Neural progenitor cell (in vitro differentiated cells): ENCODE measurements at regions not wholly inside any gene's neighbourhood (a gene's known extent, or its start where the extent isn't known, plus 50 kb on each side); places are given as distances from the start of the nearest gene placed in this dataset.

Experiments
- DNase-seq: peaks from one replicate; pipeline ENCODE4 v3.0.0-alpha.2; 2016; ENCODE audit warnings: low spot score
- H2AFZ ChIP-seq: fragments of 200-600 bp; sonication (generic); replicated peaks from 2 replicates; pipeline ENCODE4 v1.6.1; 2016; ENCODE audit warnings: antibody characterized with exemption
- H3F3A ChIP-seq: fragments of 200-600 bp; sonication (generic); 2 replicates; pipeline ENCODE4 v1.6.1; 2016; ENCODE audit warnings: antibody characterized with exemption, low read depth
- H3K27ac ChIP-seq: fragments of 200-600 bp; sonication (generic); 2 replicates; pipeline ENCODE4 v1.5.1; 2016; ENCODE audit warnings: mild to moderate bottlenecking
- H3K27me3 ChIP-seq: fragments of 200-600 bp; sonication (generic); 2 replicates; pipeline ENCODE4 v1.6.1; 2016; ENCODE audit warnings: mild to moderate bottlenecking, moderate library complexity
- H3K36me3 ChIP-seq: fragments of 200-600 bp; sonication (generic); 2 replicates; pipeline ENCODE4 v1.5.1; 2016
- H3K4me1 ChIP-seq: fragments of 200-600 bp; sonication (generic); 2 replicates; pipeline ENCODE4 v1.6.1; 2016; ENCODE audit warnings: mixed run types
- H3K4me2 ChIP-seq: fragments of 200-600 bp; sonication (generic); 2 replicates; pipeline ENCODE4 v1.6.1; 2016
- H3K4me3 ChIP-seq: fragments of 200-600 bp; sonication (generic); 2 replicates; pipeline ENCODE4 v1.5.1; 2016
- H3K79me2 ChIP-seq: fragments of 200-600 bp; sonication (generic); 2 replicates; pipeline ENCODE4 v1.6.1; 2016; ENCODE audit warnings: low read depth
- H3K9ac ChIP-seq: fragments of 200-600 bp; sonication (generic); 2 replicates; pipeline ENCODE4 v1.6.1; 2016
- H3K9me3 ChIP-seq: fragments of 200-600 bp; sonication (generic); 2 replicates; pipeline ENCODE4 v1.5.1; 2016; ENCODE audit warnings: low read depth
- H4K20me1 ChIP-seq: fragments of 200-600 bp; sonication (generic); 2 replicates; pipeline ENCODE4 v1.6.1; 2016; ENCODE audit warnings: low read depth
- H3K27ac Mint-ChIP-seq: 3 replicates; pipeline ENCODE4 v1.8.0; 2021; ENCODE audit warnings: mixed read lengths
- H3K27me3 Mint-ChIP-seq: 2 replicates; pipeline ENCODE4 v1.8.0; 2022; ENCODE audit warnings: low read depth, mild to moderate bottlenecking, inconsistent platforms, moderate library complexity, mixed read lengths; ENCODE audit not compliant: insufficient read depth
- H3K36me3 Mint-ChIP-seq: 3 replicates; pipeline ENCODE4 v1.8.0; 2021; ENCODE audit warnings: mixed read lengths
- H3K4me1 Mint-ChIP-seq: 3 replicates; pipeline ENCODE4 v1.8.0; 2021; ENCODE audit warnings: mixed read lengths
- H3K4me3 Mint-ChIP-seq: 3 replicates; pipeline ENCODE4 v1.8.0; 2021; ENCODE audit warnings: mild to moderate bottlenecking, moderate library complexity, mixed read lengths
- H3K9me3 Mint-ChIP-seq: 3 replicates; pipeline ENCODE4 v1.8.0; 2020; ENCODE audit warnings: mixed read lengths
- CTCF ChIP-seq: fragments of 200-600 bp; sonication (generic); IDR thresholded peaks from 2 replicates; pipeline ENCODE4 v1.5.1; 2017; ENCODE audit warnings: antibody characterized with exemption, mild to moderate bottlenecking
- EZH2 ChIP-seq: fragments of 200-600 bp; sonication (generic); IDR thresholded peaks from 2 replicates; pipeline ENCODE4 v1.6.1; 2017; ENCODE audit warnings: antibody characterized with exemption, mild to moderate bottlenecking, moderate library complexity
- EZH2phosphoT487 ChIP-seq: fragments of 200-600 bp; sonication (generic); IDR thresholded peaks from 2 replicates; pipeline ENCODE4 v1.6.1; 2017; ENCODE audit warnings: antibody characterized with exemption

- DNase-seq = no peak
- Histone ChIP-seq H2AFZ (no peak overlapping the region), H3F3A (no peaks in the 10 kb centered on the region), H3K4me1 (peaks cover 3% of the 10 kb centered on the region), H3K36me3 (no peaks in the 10 kb centered on the region), H3K79me2 (no peaks in the 10 kb centered on the region), H3K27ac (no peak overlapping the region), H3K9me3 (peaks cover 10% of the 10 kb centered on the region), H3K4me2 (no peak overlapping the region), H3K9ac (no peak overlapping the region), H3K27me3 (no peaks in the 10 kb centered on the region), H3K4me3 (no peak overlapping the region), H4K20me1 (no peaks in the 10 kb centered on the region)
- H3K27ac Mint-ChIP-seq = no peak overlapping the region
- H3K36me3 Mint-ChIP-seq = peaks cover 4% of the 10 kb centered on the region
- TF ChIP-seq EZH2 (no peak), EZH2phosphoT487 (no peak), CTCF (no peak)
- H3K4me1 Mint-ChIP-seq = peaks cover 7% of the 10 kb centered on the region
- H3K9me3 Mint-ChIP-seq = peaks cover 11% of the 10 kb centered on the region
- H3K4me3 Mint-ChIP-seq = no peak overlapping the region
- no peaks in the 10 kb centered on the region for H3K27me3 Mint-ChIP-seq
Observed at GRCh38 chr15:93820566-93820965, 410.8 kb upstream of the MCTP2 start.

- Histone ChIP-seq H3K36me3 (no peaks in the 10 kb centered on the region), H3K4me1 (no peaks in the 10 kb centered on the region), H3K9ac (no peak overlapping the region), H3K79me2 (no peaks in the 10 kb centered on the region), H3K9me3 (peaks cover 10% of the 10 kb centered on the region), H2AFZ (no peak overlapping the region), H3K27me3 (no peaks in the 10 kb centered on the region), H3K4me2 (no peak overlapping the region), H3K27ac (no peak overlapping the region), H3K4me3 (no peak overlapping the region), H4K20me1 (no peaks in the 10 kb centered on the region), H3F3A (no peaks in the 10 kb centered on the region)
- DNase-seq = no peak
- Mint-ChIP-seq H3K9me3 (peaks cover 11% of the 10 kb centered on the region), H3K27me3 (no peaks in the 10 kb centered on the region), H3K4me1 (peaks cover under 1% of the 10 kb centered on the region), H3K36me3 (peaks cover 4% of the 10 kb centered on the region), H3K27ac (no peak overlapping the region), H3K4me3 (no peak overlapping the region)
- TF ChIP-seq EZH2 (no peak), CTCF (no peak), EZH2phosphoT487 (no peak)
Observed at GRCh38 chr15:93819826-93820225, 411.5 kb upstream of the MCTP2 start.

- peaks cover 10% of the 10 kb centered on the region for H3K9me3 ChIP-seq
- Mint-ChIP-seq H3K27ac (no peak overlapping the region), H3K4me1 (no peaks in the 10 kb centered on the region), H3K36me3 (peaks cover 4% of the 10 kb centered on the region), H3K27me3 (no peaks in the 10 kb centered on the region), H3K4me3 (no peak overlapping the region), H3K9me3 (peaks cover 14% of the 10 kb centered on the region)
- TF ChIP-seq EZH2 (no peak), CTCF (no peak), EZH2phosphoT487 (no peak)
- DNase-seq = no peak
- H3K27ac ChIP-seq = no peak overlapping the region
- H3K79me2 ChIP-seq = no peaks in the 10 kb centered on the region
- H3F3A ChIP-seq = no peaks in the 10 kb centered on the region
- H3K36me3 ChIP-seq = no peaks in the 10 kb centered on the region
- H3K4me2 ChIP-seq = no peak overlapping the region
- H3K27me3 ChIP-seq = no peaks in the 10 kb centered on the region
- H3K4me3 ChIP-seq = no peak overlapping the region
- no peak overlapping the region for H2AFZ ChIP-seq
- H4K20me1 ChIP-seq = no peaks in the 10 kb centered on the region
- no peaks in the 10 kb centered on the region for H3K4me1 ChIP-seq
- H3K9ac ChIP-seq = no peak overlapping the region
Observed at GRCh38 chr15:93816815-93817214, 414.5 kb upstream of the MCTP2 start.
